Ishikawa (cell line): ENCODE measurements at regions not wholly inside any gene's neighbourhood (a gene's known extent, or its start where the extent isn't known, plus 50 kb on each side); places are given as distances from the start of the nearest gene placed in this dataset.

Source experiments
- CREB1 ChIP-seq: IDR thresholded peaks from 2 replicates; pipeline ENCODE4 v1.6.1; 2012; ENCODE audit warnings: low read depth
- EP300 ChIP-seq: IDR thresholded peaks from 2 replicates; pipeline ENCODE4 v1.6.1; 2012; ENCODE audit warnings: borderline replicate concordance
- FOXM1 ChIP-seq: IDR thresholded peaks from 2 replicates; pipeline ENCODE4 v1.6.1; 2012; ENCODE audit warnings: low read depth, borderline replicate concordance
- RAD21 ChIP-seq: IDR thresholded peaks from 2 replicates; pipeline ENCODE4 v1.6.1; 2012; ENCODE audit warnings: low read depth
- TAF1 ChIP-seq: IDR thresholded peaks from 2 replicates; pipeline ENCODE4 v1.6.1; 2012; ENCODE audit warnings: low read depth, mild to moderate bottlenecking
- TCF12 ChIP-seq: IDR thresholded peaks from 2 replicates; pipeline ENCODE4 v1.6.1; 2012; ENCODE audit warnings: low read depth
- USF1 ChIP-seq: IDR thresholded peaks from 2 replicates; pipeline ENCODE4 v1.6.1; 2012

GRCh38 chr9:129480745-129481144, 140.2 kb downstream of the C9orf50 start:
- TF ChIP-seq RAD21: no peak
- no peak for TF ChIP-seq FOXM1
- no peak for TF ChIP-seq CREB1
- TF ChIP-seq TCF12: no peak
- TF ChIP-seq EP300: no peak
- TF ChIP-seq TAF1: no peak
- no peak for TF ChIP-seq USF1
